B cell (primary cell): ENCODE measurements at regions not wholly inside any gene's neighbourhood (a gene's known extent, or its start where the extent isn't known, plus 50 kb on each side); places are given as distances from the start of the nearest gene placed in this dataset.

ENCODE experiments used
- ATAC-seq: fragments of 200-7000 bp; cut with Tn5 transposase; one replicate; pipeline ENCODE4 v1.10.0; 2021; ENCODE audit warnings: low read depth, mild to moderate bottlenecking, moderate number of reproducible peaks, moderate library complexity
- CTCF ChIA-PET: fragments of 350-600 bp; sonication (Branson Sonifier 250); formaldehyde crosslinking; loops from one replicate; lab custom pipeline; 2021; ENCODE audit warnings: antibody characterized with exemption, inconsistent platforms; lab: Charles Lee
- POLR2A ChIA-PET: fragments of 350-600 bp; sonication (Branson Sonifier 250); formaldehyde crosslinking; loops from one replicate; lab custom pipeline; 2021; ENCODE audit warnings: antibody characterized with exemption; lab: Charles Lee
- DNase-seq: peaks from one replicate; pipeline ENCODE4 v3.0.0; 2013
- H2AFZ ChIP-seq: 2 replicates; pipeline ENCODE4 v1.6.1; 2012; ENCODE audit warnings: mild to moderate bottlenecking, low read depth, low read length; ENCODE audit not compliant: insufficient read depth, poor library complexity, severe bottlenecking
- H3K27ac ChIP-seq, 2 donors: 1 replicate in 1 of 2; 2 replicates in 1 of 2; pipeline ENCODE4 v1.5.1; 2012 to 2013; ENCODE audit warnings: low read length in 2 of 2, mild to moderate bottlenecking in 2 of 2, moderate library complexity in 1 of 2
- H3K27me3 ChIP-seq, 4 experiments: fragments of 200-600 bp in 1 of 4; sonication (generic) in 1 of 4; replicated peaks in 1 of 4; 1 replicate in 2 of 4; 2 replicates in 2 of 4; pipeline versions ENCODE4 v1.6.1 to v1.7.0; 2013 to 2016; ENCODE audit warnings: low read length in 3 of 4, mild to moderate bottlenecking in 2 of 4, mixed read lengths in 1 of 4, moderate library complexity in 1 of 4; ENCODE audit not compliant: insufficient read depth in 4 of 4, control insufficient read depth in 3 of 4; ENCODE audit errors: control extremely low read depth in 1 of 4
- H3K36me3 ChIP-seq, 2 experiments: replicated peaks in 1 of 2; 1 replicate in 1 of 2; 2 replicates in 1 of 2; pipeline versions ENCODE4 v1.6.1 to v1.7.1; 2013; ENCODE audit warnings: low read length in 1 of 2; ENCODE audit not compliant: insufficient read depth in 2 of 2, control insufficient read depth in 1 of 2; ENCODE audit errors: control extremely low read depth in 1 of 2, extremely low read depth in 1 of 2
- H3K4me1 ChIP-seq, 2 donors: fragments of 200-600 bp in 1 of 2; sonication (generic) in 1 of 2; 1 replicate in 1 of 2; 2 replicates in 1 of 2; pipeline versions ENCODE4 v1.5.1 to v1.6.1; 2013 to 2017; ENCODE audit warnings: low read length in 2 of 2; ENCODE audit not compliant: control insufficient read depth in 2 of 2, insufficient read depth in 2 of 2
- H3K4me2 ChIP-seq: replicated peaks from 2 replicates; pipeline ENCODE3; 2012; ENCODE audit warnings: mild to moderate bottlenecking, low read depth, low read length; ENCODE audit not compliant: poor library complexity, severe bottlenecking
- H3K4me3 ChIP-seq, 5 experiments: fragments of 200-600 bp in 1 of 5; sonication (generic) in 1 of 5; 1 replicate in 3 of 5; 2 replicates in 2 of 5; pipeline versions ENCODE4 v1.5.1 to v1.7.0; 2011 to 2016; ENCODE audit warnings: low read length in 4 of 5, mild to moderate bottlenecking in 4 of 5, low read depth in 2 of 5, control low read depth in 1 of 5, moderate library complexity in 1 of 5; ENCODE audit not compliant: insufficient read depth in 1 of 5; ENCODE audit errors: control extremely low read depth in 1 of 5, extremely low read depth in 1 of 5
- H3K79me2 ChIP-seq: fragments of 200-600 bp; sonication (generic); one replicate; pipeline ENCODE4 v1.6.0; 2016; ENCODE audit warnings: low read length; ENCODE audit not compliant: control insufficient read depth, insufficient read depth
- H3K9ac ChIP-seq: fragments of 200-600 bp; sonication (generic); 2 replicates; pipeline ENCODE4 v1.6.1; 2017; ENCODE audit warnings: mild to moderate bottlenecking, low read length, moderate library complexity
- H3K9me3 ChIP-seq, 3 donors: one replicate each; pipeline versions ENCODE4 v1.6.1 to v1.7.1; 2013; ENCODE audit warnings: low read length in 2 of 3; ENCODE audit not compliant: control insufficient read depth in 2 of 3, insufficient read depth in 1 of 3; ENCODE audit errors: control extremely low read depth in 1 of 3
- H4K20me1 ChIP-seq: 2 replicates; pipeline ENCODE4 v1.6.0; 2012; ENCODE audit warnings: mild to moderate bottlenecking, low read length; ENCODE audit not compliant: insufficient read depth, control insufficient read depth, poor library complexity, severe bottlenecking
- H3K27ac Mint-ChIP-seq: one replicate; pipeline ENCODE4 v1.8.0; 2021; ENCODE audit warnings: mixed read lengths
- H3K27me3 Mint-ChIP-seq: one replicate; pipeline ENCODE4 v1.8.0; 2021; ENCODE audit warnings: mixed read lengths
- H3K4me1 Mint-ChIP-seq: one replicate; pipeline ENCODE4 v1.8.0; 2021; ENCODE audit warnings: mixed read lengths
- H3K4me3 Mint-ChIP-seq: one replicate; pipeline ENCODE4 v1.8.0; 2021; ENCODE audit warnings: mixed read lengths
- H3K9me3 Mint-ChIP-seq: one replicate; pipeline ENCODE4 v1.8.0; 2022; ENCODE audit warnings: mixed read lengths; ENCODE audit not compliant: insufficient read depth
- CTCF ChIP-seq: fragments of 200-600 bp; IDR thresholded peaks from one replicate; pipeline ENCODE4 v1.8.0; 2022; ENCODE audit warnings: antibody characterized with exemption, mild to moderate bottlenecking
- EZH2 ChIP-seq: IDR thresholded peaks from 2 replicates; pipeline ENCODE4 v1.6.1; 2012; ENCODE audit warnings: borderline replicate concordance, low read depth, mild to moderate bottlenecking, moderate library complexity, low read length; ENCODE audit not compliant: insufficient read depth, poor library complexity, severe bottlenecking
- WGBS: methylation state at CpG from one replicate; pipeline ENCODE4 v1.1.5; 2013; ENCODE audit warnings: missing lambda C conversion rate; ENCODE audit not compliant: insufficient coverage; 5-methylcytosine and 5-hydroxymethylcytosine counted together
- intact Hi-C: fragments of 100-400 bp; cut with micrococcal nuclease; formaldehyde crosslinking; loops from one replicate; pipeline ENCODE4 v1.10.0; 2022

- Histone ChIP-seq H3K4me2 (no peak overlapping the region), H3K4me1 (no peaks in the 10 kb centered on the region), H3K79me2 (no peaks in the 10 kb centered on the region), H3K36me3 (no peaks in the 10 kb centered on the region), H3K27ac (no peak overlapping the region), H3K9ac (no peak overlapping the region), H3K4me3 (no peak overlapping the region), H2AFZ (no peak overlapping the region), H3K9me3 (peaks cover 0 to 21% (median 6%) of the 10 kb centered on the region in 3 donors), H3K27me3 (peaks cover 0 to 16% (median 0%) of the 10 kb centered on the region in 4 experiments), H4K20me1 (no peaks in the 10 kb centered on the region)
- no peak overlapping the region for H3K27ac Mint-ChIP-seq
- intact Hi-C loops: no loop called here
- DNase-seq (no peak), ATAC-seq (no peak)
- H3K4me1 Mint-ChIP-seq: peaks cover 3% of the 10 kb centered on the region
- ChIA-PET POLR2A (no interaction called here), CTCF (no interaction called here)
- H3K9me3 Mint-ChIP-seq: peaks cover 7% of the 10 kb centered on the region
- TF ChIP-seq CTCF (no peak), EZH2 (no peak)
- WGBS: 86% methylated on average over 1 of the region's 3 CpGs
- peaks cover 19% of the 10 kb centered on the region for H3K27me3 Mint-ChIP-seq
- H3K4me3 Mint-ChIP-seq: no peak overlapping the region
These were observed 80.4 kb upstream of the SLC6A6 start for GRCh38 chr3:14322001-14322400.

- Histone ChIP-seq H3K4me3 (no peak overlapping the region), H3K36me3 (no peaks in the 10 kb centered on the region), H3K4me1 (no peaks in the 10 kb centered on the region), H3K27ac (no peak overlapping the region), H4K20me1 (no peaks in the 10 kb centered on the region), H3K4me2 (no peak overlapping the region), H3K9ac (no peak overlapping the region), H3K9me3 (peaks cover 0 to 21% (median 6%) of the 10 kb centered on the region in 3 donors), H3K79me2 (no peaks in the 10 kb centered on the region), H3K27me3 (peaks cover 0 to 16% (median 0%) of the 10 kb centered on the region in 4 experiments), H2AFZ (no peak overlapping the region)
- peaks cover 19% of the 10 kb centered on the region for H3K27me3 Mint-ChIP-seq
- peaks cover 3% of the 10 kb centered on the region for H3K4me1 Mint-ChIP-seq
- ATAC-seq (no peak), DNase-seq (no peak)
- intact Hi-C loops: no loop called here
- H3K9me3 Mint-ChIP-seq: peaks cover 7% of the 10 kb centered on the region
- TF ChIP-seq CTCF (no peak), EZH2 (no peak)
- ChIA-PET CTCF (no interaction called here), POLR2A (no interaction called here)
- 90% methylated on average over 10 of the region's 12 CpGs for WGBS
- H3K4me3 Mint-ChIP-seq: no peak overlapping the region
- H3K27ac Mint-ChIP-seq: no peak overlapping the region
These were observed 79.6 kb upstream of the SLC6A6 start for GRCh38 chr3:14322667-14323295.
